Heart left ventricle (tissue), 13 donors: ENCODE measurements at regions not wholly inside any gene's neighbourhood (a gene's known extent, or its start where the extent isn't known, plus 50 kb on each side); places are given as distances from the start of the nearest gene placed in this dataset.

Source experiments
- CTCF ChIP-seq, 12 donors: fragments of 200-600 bp; sonication (generic) in 4 of 12; IDR thresholded peaks; one replicate each; pipeline versions ENCODE4 v1.5.0 to v1.8.0; 2018 to 2022; ENCODE audit warnings: antibody characterized with exemption in 12 of 12, mild to moderate bottlenecking in 5 of 12
- POLR2A ChIP-seq, 2 donors: fragments of 450-650 bp; IDR thresholded peaks; one replicate each; pipeline ENCODE4 v1.6.1; 2017; ENCODE audit warnings: antibody characterized with exemption in 2 of 2, mild to moderate bottlenecking in 2 of 2, moderate library complexity in 2 of 2
- donor health status: ischemic (EF 13 %, LVEDD 7.1; RV severe dilation, severe dysfunction).
- donor health status: DM: no; HTN: yes; CAD: no.
- donor health status: DM: no; HTN: no; CAD: no.
- donor health status: ischemic (EF 25% LVEDD 6.9; RV normal size, moderate dysfunction).
- donor health status: ischemic (EF 25% LVEDD 5.7; RV mildly dilated, moderate dysfunction).
- donor health status: ischemic (EF 35%, LVEDD 5.7; RV mildly dilated, moderate dysfunction).
- donor health status: nonischemic (EF 11% LVEDD 7.7; RV severe dilation, severe dysfunction).
- donor health status: DM: yes; HTN: yes; CAD: no.
- donor health status: PGD.
- donor health status: ischemic (EF 29% LVEDD 5.4; RV normal size, mild dysfunction).
- donor health status: nonischemic (EF 23%, LVEDD 6.1; RV moderate dilation, normal function).

- no peak for TF ChIP-seq CTCF (IDR thresholded peaks at IDR 0.05)
- TF ChIP-seq POLR2A (IDR thresholded peaks at IDR 0.05) = no peak
Measured at GRCh38 chr14:85958069-85958468, 428.1 kb downstream of the FLRT2 start.
